HCT116 (cell line): ENCODE measurements at regions not wholly inside any gene's neighbourhood (a gene's known extent, or its start where the extent isn't known, plus 50 kb on each side); places are given as distances from the start of the nearest gene placed in this dataset.
A peak's percentile ranks its signal among the peaks of the same experiment; 100 is the strongest.

ENCODE experiments used
- ATAC-seq: fragments of 200-7000 bp; cut with Tn5 transposase; 2 replicates; pipeline ENCODE4 v1.9.1; 2020; ENCODE audit warnings: mild to moderate bottlenecking, moderate library complexity
- BruUV-seq: library from RNA; stranded (reverse); fragments of 400-500 nt; replicated peaks from 2 replicates; lab custom pipeline; 2021; lab: Mats Ljungman, UMichigan
- CTCF ChIA-PET: fragments of 300-600 bp; sonication (Branson Sonifier 250); formaldehyde crosslinking; loops from one replicate; lab custom pipeline; 2021; ENCODE audit warnings: antibody characterized with exemption; lab: Charles Lee
- POLR2A ChIA-PET: fragments of 300-600, 350-600 bp; sonication (Branson Sonifier 250); formaldehyde crosslinking; loops from one replicate; lab custom pipeline; 2021; ENCODE audit warnings: antibody characterized with exemption; lab: Charles Lee
- RAD21 ChIA-PET, 2 experiments: fragments of 300-600 bp; sonication (Branson Sonifier 250); formaldehyde crosslinking; loops; one replicate each; lab custom pipeline; 2023; ENCODE audit warnings: low total read pairs in 2 of 2; ENCODE audit not compliant: uncharacterized antibody in 2 of 2, unreplicated experiment in 2 of 2, low non-redundant PET in 1 of 2; lab: Charles Lee
- DNase-seq: peaks from one replicate; pipeline ENCODE4 v3.0.0-alpha.2; 2010; ENCODE audit warnings: low read depth, low spot score
- H2AFZ ChIP-seq: fragments of 200-600 bp; shearing (Covaris generic), sonication (generic); 2 replicates; pipeline ENCODE4 v1.6.1; 2017; ENCODE audit warnings: low read depth, mixed run types, mixed read lengths, antibody characterized with exemption, low read length; ENCODE audit not compliant: poor library complexity, severe bottlenecking
- H3K27ac ChIP-seq: 2 replicates; pipeline ENCODE4 v1.5.1; 2012; ENCODE audit warnings: low read depth, low read length
- H3K27me3 ChIP-seq: fragments of 200-600 bp; sonication (generic); 2 replicates; pipeline ENCODE4 v1.6.1; 2016; ENCODE audit warnings: mixed run types, low read length, mixed read lengths; ENCODE audit not compliant: insufficient read depth
- H3K36me3 ChIP-seq, 2 experiments: fragments of 200-500 bp in 1 of 2; fragments of 200-600 bp in 1 of 2; sonication (Bioruptor generic) in 1 of 2; sonication (generic) in 1 of 2; 2 replicates each; pipeline versions ENCODE4 v1.5.1 to v1.6.1; 2014 to 2016; ENCODE audit warnings: low read length in 2 of 2, inconsistent platforms in 1 of 2, mixed read lengths in 1 of 2, mixed run types in 1 of 2; ENCODE audit not compliant: insufficient read depth in 2 of 2, control insufficient read depth in 1 of 2
- H3K4me1 ChIP-seq, 2 experiments: fragments of 200-600 bp in 1 of 2; sonication (generic) in 1 of 2; 2 replicates each; pipeline versions ENCODE4 v1.5.1 to v1.6.1; 2012 to 2017; ENCODE audit warnings: low read length in 2 of 2, inconsistent platforms in 1 of 2, mild to moderate bottlenecking in 1 of 2, mixed read lengths in 1 of 2, mixed run types in 1 of 2, moderate library complexity in 1 of 2; ENCODE audit not compliant: insufficient read depth in 2 of 2, control insufficient read depth in 1 of 2
- H3K4me2 ChIP-seq: fragments of 200-600 bp; sonication (generic); 2 replicates; pipeline ENCODE4 v1.6.1; 2017; ENCODE audit warnings: mixed run types, low read length, mixed read lengths
- H3K4me3 ChIP-seq, 2 experiments: fragments of 200-600 bp in 1 of 2; sonication (generic) in 1 of 2; replicated peaks in 1 of 2; 2 replicates each; pipeline ENCODE4 v1.5.1; 2011 to 2016; ENCODE audit warnings: low read length in 2 of 2, control low read depth in 1 of 2, low read depth in 1 of 2, mild to moderate bottlenecking in 1 of 2, mixed read lengths in 1 of 2, mixed run types in 1 of 2
- H3K79me2 ChIP-seq: fragments of 200-600 bp; sonication (generic); 2 replicates; pipeline ENCODE4 v1.6.1; 2017; ENCODE audit warnings: mild to moderate bottlenecking, mixed run types, low read length, moderate library complexity, mixed read lengths; ENCODE audit not compliant: insufficient read depth
- H3K9ac ChIP-seq: fragments of 200-600 bp; sonication (generic); 2 replicates; pipeline ENCODE4 v1.6.1; 2016; ENCODE audit warnings: low read length, mixed read lengths
- H3K9me2 ChIP-seq: fragments of 200-600 bp; sonication (generic), shearing (Covaris generic); 2 replicates; pipeline ENCODE4 v1.6.1; 2017; ENCODE audit warnings: mixed run types, mild to moderate bottlenecking, moderate library complexity; ENCODE audit not compliant: insufficient read depth
- H3K9me3 ChIP-seq, 2 experiments: fragments of 200-500 bp in 1 of 2; fragments of 200-600 bp in 1 of 2; sonication (Bioruptor generic) in 1 of 2; sonication (generic) in 1 of 2; 2 replicates each; pipeline ENCODE4 v1.6.1; 2014 to 2017; ENCODE audit warnings: low read length in 2 of 2, mixed read lengths in 2 of 2, inconsistent platforms in 1 of 2, low read depth in 1 of 2, mild to moderate bottlenecking in 1 of 2, mixed run types in 1 of 2, moderate library complexity in 1 of 2; ENCODE audit not compliant: control insufficient read depth in 1 of 2, insufficient read depth in 1 of 2
- H4K20me1 ChIP-seq: fragments of 200-600 bp; sonication (generic), shearing (Covaris generic); 2 replicates; pipeline ENCODE4 v1.6.1; 2017; ENCODE audit warnings: mixed run types, mild to moderate bottlenecking, moderate library complexity; ENCODE audit not compliant: insufficient read depth
- CEBPB ChIP-seq: IDR thresholded peaks from 2 replicates; pipeline ENCODE4 v1.6.1; 2012; ENCODE audit warnings: low read depth
- CTCF ChIP-seq, 3 experiments: fragments of 200-600 bp in 1 of 3; sonication (generic) in 1 of 3; IDR thresholded peaks in 2 of 3; conservative IDR thresholded peaks in 1 of 3; 2 replicates each; pipeline ENCODE4 v1.5.1; 2012 to 2017; ENCODE audit warnings: low read depth in 2 of 3, low read length in 2 of 3, antibody characterized with exemption in 1 of 3, borderline replicate concordance in 1 of 3, control low read depth in 1 of 3, mild to moderate bottlenecking in 1 of 3, mixed read lengths in 1 of 3, mixed run types in 1 of 3, moderate library complexity in 1 of 3; ENCODE audit not compliant: insufficient read depth in 1 of 3
- EZH2phosphoT487 ChIP-seq: fragments of 200-600 bp; IDR thresholded peaks from 2 replicates; pipeline ENCODE4 v1.6.1; 2018; ENCODE audit warnings: antibody characterized with exemption, borderline replicate concordance
- POLR2A ChIP-seq: IDR thresholded peaks from 2 replicates; pipeline ENCODE4 v1.7.0; 2011; ENCODE audit warnings: borderline replicate concordance; ENCODE audit not compliant: insufficient read depth, insufficient read length; ENCODE audit errors: extremely low read depth
- POLR2AphosphoS5 ChIP-seq: IDR thresholded peaks from 2 replicates; pipeline ENCODE4 v1.6.1; 2011; ENCODE audit warnings: mild to moderate bottlenecking, low read depth, low read length, moderate library complexity
- intact Hi-C: fragments of 100-400 bp; cut with micrococcal nuclease; formaldehyde crosslinking; loops from 2 replicates; pipeline ENCODE4 v1.10.0; 2022
- TF ChIP-seq, protein P1 (sequence below): IDR thresholded peaks from 2 replicates; pipeline ENCODE4 v1.6.1; 2011; ENCODE audit warnings: mild to moderate bottlenecking, low read length, moderate library complexity; ENCODE audit not compliant: insufficient replicate concordance; ENCODE audit errors: extremely low read depth

DNA sequence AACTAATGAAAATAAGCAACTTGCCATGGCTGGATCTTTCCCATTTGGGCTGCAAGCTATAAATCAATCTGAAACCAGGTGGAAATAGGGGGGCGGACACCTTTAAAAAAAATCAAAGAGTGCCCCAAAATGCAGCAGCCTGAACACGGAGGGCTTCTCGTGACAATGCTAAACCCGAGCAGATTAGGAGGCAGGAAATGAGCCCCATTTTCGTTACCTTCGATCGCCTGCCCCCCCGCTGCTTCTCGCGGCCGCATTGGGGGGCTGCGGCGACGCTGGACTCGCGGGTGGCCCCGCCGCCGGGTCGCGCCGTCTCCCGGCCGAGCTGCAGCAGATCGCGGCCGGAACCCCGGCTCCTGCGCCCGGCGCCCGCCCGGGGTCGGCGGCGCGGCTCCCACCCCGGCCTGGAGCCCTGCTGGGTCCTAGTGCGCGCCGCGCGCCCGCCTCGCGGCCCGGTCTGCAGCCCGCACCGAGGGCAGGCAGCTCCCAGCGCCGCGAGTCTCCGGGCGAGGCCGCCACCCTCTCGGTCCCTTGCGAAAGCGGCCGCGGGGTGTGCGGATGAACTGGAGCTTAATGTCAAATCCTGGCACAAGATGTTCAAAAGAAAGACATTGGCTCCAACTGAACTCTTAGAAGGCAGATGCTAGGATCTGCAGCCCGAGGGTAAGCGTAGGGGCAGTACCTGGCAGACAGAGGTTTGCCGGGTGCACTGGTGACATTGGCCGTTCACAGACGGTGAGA, 201.9 kb upstream of the FOXN3 start (continued):
- TF ChIP-seq, protein P1, sequence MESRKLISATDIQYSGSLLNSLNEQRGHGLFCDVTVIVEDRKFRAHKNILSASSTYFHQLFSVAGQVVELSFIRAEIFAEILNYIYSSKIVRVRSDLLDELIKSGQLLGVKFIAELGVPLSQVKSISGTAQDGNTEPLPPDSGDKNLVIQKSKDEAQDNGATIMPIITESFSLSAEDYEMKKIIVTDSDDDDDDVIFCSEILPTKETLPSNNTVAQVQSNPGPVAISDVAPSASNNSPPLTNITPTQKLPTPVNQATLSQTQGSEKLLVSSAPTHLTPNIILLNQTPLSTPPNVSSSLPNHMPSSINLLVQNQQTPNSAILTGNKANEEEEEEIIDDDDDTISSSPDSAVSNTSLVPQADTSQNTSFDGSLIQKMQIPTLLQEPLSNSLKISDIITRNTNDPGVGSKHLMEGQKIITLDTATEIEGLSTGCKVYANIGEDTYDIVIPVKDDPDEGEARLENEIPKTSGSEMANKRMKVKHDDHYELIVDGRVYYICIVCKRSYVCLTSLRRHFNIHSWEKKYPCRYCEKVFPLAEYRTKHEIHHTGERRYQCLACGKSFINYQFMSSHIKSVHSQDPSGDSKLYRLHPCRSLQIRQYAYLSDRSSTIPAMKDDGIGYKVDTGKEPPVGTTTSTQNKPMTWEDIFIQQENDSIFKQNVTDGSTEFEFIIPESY = no peak
- no peak for TF ChIP-seq EZH2phosphoT487
- TF ChIP-seq CEBPB = no peak
- peak; percentile 44; the same call in 1 of the 2 replicates for TF ChIP-seq POLR2AphosphoS5
- peak; percentile 46 for TF ChIP-seq POLR2A

- peak overlapping the region; percentile 57 to 70 for H3K4me3 ChIP-seq
- no peaks in the 10 kb centered on the region for H3K79me2 ChIP-seq
- intact Hi-C loops = no loop called here
- H3K9ac ChIP-seq = peak overlapping the region; percentile 62; the same call in 1 of the 2 replicates
- no peaks in the 10 kb centered on the region for H3K9me2 ChIP-seq
- peaks cover 5% of the 10 kb centered on the region; the same call in 1 of the 2 replicates for H3K27me3 ChIP-seq
- no peaks in the 10 kb centered on the region for H3K36me3 ChIP-seq
- no peaks in the 10 kb centered on the region for H4K20me1 ChIP-seq
- no peak for TF ChIP-seq CTCF (IDR thresholded peaks at IDR 0.05 in 2 of 3, conservative IDR thresholded peaks at IDR 0.05 in 1 of 3; ENCODE audit: borderline replicate concordance in 1 of 3, insufficient read depth in 1 of 3, low read depth in 2 of 3, low read length in 2 of 3)
- no peaks in the 10 kb centered on the region for H3K9me3 ChIP-seq
- CTCF ChIA-PET = no interaction called here
- peak overlapping the region; percentile 99 for H3K4me2 ChIP-seq
- DNase-seq (no peak), ATAC-seq (no peak)
- POLR2A ChIA-PET = no interaction called here
- no peak overlapping the region for H3K27ac ChIP-seq
- peaks cover 7 to 14% of the 10 kb centered on the region in 2 experiments; a peak in 3 of 4 replicates for H3K4me1 ChIP-seq
- TSS peak; percentile 55 for BruUV-seq
- RAD21 ChIA-PET = no interaction called here
- peak overlapping the region; percentile 84 for H2AFZ ChIP-seq
Measured at GRCh38 chr14:89618330-89618708, 201.3 kb upstream of the FOXN3 start.
